RWPE2 (cell line): ENCODE measurements at regions not wholly inside any gene's neighbourhood (a gene's known extent, or its start where the extent isn't known, plus 50 kb on each side); places are given as distances from the start of the nearest gene placed in this dataset.

Experiments used
- ATAC-seq: fragments of 200-7000 bp; cut with Tn5 transposase; 3 replicates; pipeline ENCODE4 v1.9.1; 2021; ENCODE audit warnings: low read depth
- DNase-seq: peaks from one replicate; pipeline ENCODE4 v3.0.0-alpha.2; 2020; ENCODE audit warnings: low spot score
- H3K27ac ChIP-seq: fragments of 450-650 bp; 2 replicates; pipeline ENCODE4 v1.5.1; 2017; ENCODE audit warnings: mild to moderate bottlenecking; ENCODE audit not compliant: poor library complexity, severe bottlenecking
- H3K27me3 ChIP-seq: fragments of 250-450 bp; sonication (Bioruptor Pico); 2 replicates; pipeline ENCODE4 v1.5.1; 2021; ENCODE audit warnings: mild to moderate bottlenecking, moderate library complexity; ENCODE audit not compliant: insufficient read depth, poor library complexity, severe bottlenecking
- H3K36me3 ChIP-seq: fragments of 250-450 bp; sonication (Bioruptor Pico); 2 replicates; pipeline ENCODE4 v1.5.1; 2020; ENCODE audit warnings: low read depth, mild to moderate bottlenecking, moderate library complexity
- H3K4me1 ChIP-seq: fragments of 250-450 bp; sonication (Bioruptor Pico); 2 replicates; pipeline ENCODE4 v1.5.1; 2021; ENCODE audit warnings: mild to moderate bottlenecking, moderate library complexity; ENCODE audit not compliant: insufficient read depth, poor library complexity, severe bottlenecking
- H3K4me3 ChIP-seq: fragments of 250-450 bp; sonication (Bioruptor Pico); 2 replicates; pipeline ENCODE4 v1.5.1; 2021; ENCODE audit warnings: mild to moderate bottlenecking, moderate library complexity; ENCODE audit not compliant: severe bottlenecking
- H3K9me3 ChIP-seq: fragments of 250-450 bp; sonication (Bioruptor Pico); 2 replicates; pipeline ENCODE4 v1.5.1; 2021; ENCODE audit warnings: mild to moderate bottlenecking, moderate library complexity; ENCODE audit not compliant: severe bottlenecking
- CTCF ChIP-seq: fragments of 450-650 bp; IDR thresholded peaks from one replicate; pipeline ENCODE4 v1.5.1; 2017; ENCODE audit warnings: mild to moderate bottlenecking, moderate library complexity; ENCODE audit not compliant: poor library complexity, severe bottlenecking

DNA sequence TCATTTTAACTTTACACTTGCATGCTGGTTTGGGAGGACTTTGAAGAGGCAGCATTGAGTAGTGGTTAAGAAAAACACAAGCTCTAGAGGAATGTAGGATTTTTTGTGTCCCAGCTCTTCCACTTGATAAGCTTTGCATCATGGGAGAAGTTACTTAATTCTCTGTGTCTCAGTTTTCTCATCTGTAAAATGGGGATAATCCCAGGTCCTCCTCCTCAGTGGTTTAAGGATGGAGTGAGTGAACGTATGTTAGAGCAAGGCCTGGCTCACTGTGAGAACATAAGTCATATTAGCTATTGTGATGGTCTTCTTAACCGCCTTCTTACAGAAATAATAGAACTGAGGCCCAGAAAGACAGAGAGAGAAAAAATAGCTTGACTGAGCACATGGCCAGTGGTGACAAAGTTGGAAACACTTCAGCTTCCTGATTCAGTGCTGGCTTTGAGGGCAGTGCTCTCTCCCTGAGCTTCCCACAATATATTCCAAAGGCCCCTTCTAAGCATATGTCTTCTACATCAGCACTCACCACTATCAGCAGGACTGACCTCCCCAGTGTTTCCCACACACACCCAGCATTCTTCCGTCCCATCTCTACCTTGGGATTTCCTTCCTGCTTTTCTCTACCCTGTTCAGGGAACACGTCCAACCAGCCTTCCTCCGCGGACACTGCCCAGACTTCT is 214.9 kb upstream of the TNP1 start:
- no peaks in the 10 kb centered on the region for H3K9me3 ChIP-seq
- no peak for ATAC-seq
- TF ChIP-seq CTCF, result no peak
- DNase-seq, result no peak
- no peaks in the 10 kb centered on the region for H3K27me3 ChIP-seq
- H3K27ac ChIP-seq, result no peak overlapping the region
- no peaks in the 10 kb centered on the region for H3K36me3 ChIP-seq
- no peaks in the 10 kb centered on the region for H3K4me1 ChIP-seq
- no peak overlapping the region for H3K4me3 ChIP-seq

DNA sequence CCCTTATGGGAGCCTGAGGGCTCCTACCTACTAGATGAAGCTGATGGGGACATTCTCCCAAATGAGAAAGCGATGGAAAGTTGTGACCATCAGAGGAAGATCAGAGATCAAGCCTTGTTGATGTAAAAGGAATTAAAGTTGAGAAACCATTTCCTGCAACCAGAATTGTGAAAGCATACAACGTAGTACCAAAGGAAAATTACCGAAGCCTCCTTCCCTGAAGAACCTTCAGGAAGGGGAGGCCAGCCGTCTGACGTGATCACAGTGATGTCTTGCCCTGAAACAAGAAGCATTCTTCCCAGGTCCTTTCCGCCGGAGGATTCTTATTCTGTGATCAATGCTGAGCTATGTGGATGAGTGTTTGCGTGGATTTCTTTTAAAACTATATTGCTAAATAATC is 211.6 kb upstream of the TNP1 start:
- Histone ChIP-seq H3K27ac (no peak overlapping the region), H3K9me3 (no peaks in the 10 kb centered on the region), H3K4me1 (no peaks in the 10 kb centered on the region), H3K4me3 (no peak overlapping the region), H3K36me3 (no peaks in the 10 kb centered on the region), H3K27me3 (no peaks in the 10 kb centered on the region)
- no peak for TF ChIP-seq CTCF
- ATAC-seq, result no peak
- DNase-seq, result no peak

DNA sequence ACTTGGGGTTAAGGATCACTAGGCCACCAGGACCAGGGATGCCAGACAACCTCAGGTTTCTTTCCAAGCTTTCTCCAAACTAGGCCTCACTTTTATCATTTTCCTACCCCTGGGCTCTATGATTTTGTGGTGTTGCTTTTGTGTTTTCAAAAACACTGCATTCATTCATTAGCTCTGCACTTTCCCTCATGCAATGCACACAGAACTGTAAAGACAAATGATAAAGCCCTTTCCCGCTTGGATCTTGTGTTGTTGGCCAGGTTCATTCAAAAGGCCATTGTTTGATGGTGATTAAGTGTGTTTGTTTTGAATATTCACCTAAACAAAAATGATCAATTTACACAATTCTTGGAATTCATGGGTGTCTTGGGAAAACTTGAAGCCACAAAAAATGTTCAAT is 210.7 kb upstream of the TNP1 start:
- Histone ChIP-seq H3K36me3 (no peaks in the 10 kb centered on the region), H3K27ac (no peak overlapping the region), H3K27me3 (no peaks in the 10 kb centered on the region), H3K4me3 (no peak overlapping the region), H3K4me1 (no peaks in the 10 kb centered on the region), H3K9me3 (no peaks in the 10 kb centered on the region)
- ATAC-seq, result no peak
- DNase-seq, result no peak
- TF ChIP-seq CTCF, result no peak

- Histone ChIP-seq H3K4me3 (no peak overlapping the region), H3K9me3 (no peaks in the 10 kb centered on the region), H3K27me3 (no peaks in the 10 kb centered on the region), H3K36me3 (no peaks in the 10 kb centered on the region), H3K27ac (no peak overlapping the region), H3K4me1 (no peaks in the 10 kb centered on the region)
- no peak for DNase-seq
- no peak for ATAC-seq
- no peak for TF ChIP-seq CTCF
These were observed 210.2 kb upstream of the TNP1 start for GRCh38 chr2:217070043-217070430.

DNA sequence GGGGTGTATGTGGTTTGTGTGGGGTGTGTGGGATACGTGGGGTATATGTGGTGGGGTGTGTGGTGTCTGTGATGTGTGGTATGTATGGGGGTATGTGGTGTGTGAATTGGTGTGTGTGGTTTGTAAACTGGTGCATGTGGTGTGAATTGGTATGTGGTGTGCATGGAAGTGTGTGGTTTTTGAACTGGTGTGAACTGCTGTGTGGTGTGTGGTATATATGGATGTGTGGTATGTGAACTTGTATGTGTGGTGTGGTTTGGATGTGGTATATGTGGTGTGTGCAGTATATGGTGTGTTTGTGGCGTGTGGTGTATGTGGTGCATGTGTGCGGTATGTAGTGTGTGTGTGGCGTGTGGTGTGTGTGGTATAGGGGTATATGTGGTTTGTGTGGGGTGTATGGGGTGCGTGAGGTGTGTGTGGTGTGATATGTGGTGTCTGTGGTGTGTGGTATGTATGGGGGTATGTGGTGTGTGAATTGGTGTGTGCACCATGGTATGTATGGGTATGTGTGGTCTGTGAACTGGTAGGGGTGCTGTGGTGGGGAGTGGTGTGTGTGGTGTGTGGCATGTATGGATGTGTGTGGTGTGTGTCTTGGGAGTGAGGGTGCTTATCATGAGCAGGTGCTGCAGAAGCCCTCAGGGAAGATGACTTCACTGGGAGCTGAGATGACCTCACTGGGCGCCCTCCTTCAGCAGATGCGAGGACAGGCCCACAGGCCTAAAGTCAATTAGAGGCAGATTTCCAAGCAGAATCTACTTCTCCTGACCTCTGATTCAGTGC is 209.6 kb upstream of the TNP1 start:
- no peak for ATAC-seq
- DNase-seq, result no peak
- Histone ChIP-seq H3K9me3 (no peaks in the 10 kb centered on the region), H3K36me3 (no peaks in the 10 kb centered on the region), H3K4me1 (no peaks in the 10 kb centered on the region), H3K27me3 (no peaks in the 10 kb centered on the region), H3K27ac (no peak overlapping the region), H3K4me3 (no peak overlapping the region)
- no peak for TF ChIP-seq CTCF
